ENCODE measurements at regions not wholly inside any gene's neighbourhood (a gene's known extent, or its start where the extent isn't known, plus 50 kb on each side); places are given as distances from the start of the nearest gene placed in this dataset.

- DNase-seq: no peak
- 86 to 89% methylated on average over 28 of the region's 28 CpGs for WGBS, 2 donors
- no peaks in the 10 kb centered on the region for H3K36me3 ChIP-seq (ENCODE audit: control insufficient read depth in 4 of 4, insufficient read depth in 4 of 4, low read length in 4 of 4)
- H3K27ac ChIP-seq (ENCODE audit: low read depth in 1 of 2, low read length in 1 of 2): peak overlapping the region in 1 of 2 donors; percentile 17
- TF ChIP-seq CTCF (IDR thresholded peaks at IDR 0.05; ENCODE audit: control extremely low read depth, extremely low read depth): no peak
- no peak overlapping the region for H3K4me3 ChIP-seq
- H3K9me3 ChIP-seq (ENCODE audit: control insufficient read depth in 4 of 4, insufficient read depth in 3 of 4, low read length in 3 of 4): peaks cover 0 to 5% (median 0%) of the 10 kb centered on the region in 4 donors
- H3K4me1 ChIP-seq (ENCODE audit: control insufficient read depth in 5 of 5, insufficient read depth in 5 of 5, low read length in 5 of 5): peaks cover 0 to 10% (median 0%) of the 10 kb centered on the region in 5 donors
- ATAC-seq (ENCODE audit: insufficient read depth, low FRiP score): no peak
- H3K27me3 ChIP-seq (ENCODE audit: control insufficient read depth in 3 of 3, insufficient read depth in 3 of 3, low read length in 2 of 3): peaks cover 0 to 5% (median 0%) of the 10 kb centered on the region in 3 donors
- no peak overlapping the region for H3K9ac ChIP-seq (ENCODE audit: insufficient read depth in 1 of 2, low read length in 2 of 2)
These were observed 64.7 kb upstream of the LARP1 start for GRCh38 chr5:154690488-154690887.

GRCh38 chr5:154686490-154686889 lies 68.7 kb upstream of the LARP1 start:
- 93% methylated on average over 4 of the region's 4 CpGs for WGBS, 2 donors
- H3K36me3 ChIP-seq (ENCODE audit: control insufficient read depth in 4 of 4, insufficient read depth in 4 of 4, low read length in 4 of 4): no peaks in the 10 kb centered on the region
- peaks cover 0 to 5% (median 0%) of the 10 kb centered on the region in 3 donors for H3K27me3 ChIP-seq (ENCODE audit: control insufficient read depth in 3 of 3, insufficient read depth in 3 of 3, low read length in 2 of 3)
- DNase-seq (no peak), ATAC-seq (ENCODE audit: insufficient read depth, low FRiP score) (no peak)
- H3K4me1 ChIP-seq (ENCODE audit: control insufficient read depth in 5 of 5, insufficient read depth in 5 of 5, low read length in 5 of 5): peaks cover 0 to 8% (median 4%) of the 10 kb centered on the region in 5 donors
- H3K27ac ChIP-seq (ENCODE audit: low read depth in 1 of 2, low read length in 1 of 2): no peak overlapping the region
- H3K9ac ChIP-seq (ENCODE audit: insufficient read depth in 1 of 2, low read length in 2 of 2): no peak overlapping the region
- peaks cover 0 to 4% (median 0%) of the 10 kb centered on the region in 4 donors for H3K9me3 ChIP-seq (ENCODE audit: control insufficient read depth in 4 of 4, insufficient read depth in 3 of 4, low read length in 3 of 4)
- no peak overlapping the region for H3K4me3 ChIP-seq
- no peak for TF ChIP-seq CTCF (IDR thresholded peaks at IDR 0.05; ENCODE audit: control extremely low read depth, extremely low read depth)

- DNase-seq (no peak), ATAC-seq (ENCODE audit: insufficient read depth, low FRiP score) (no peak)
- peak overlapping the region; percentile 37 to 63 for H3K9ac ChIP-seq (ENCODE audit: insufficient read depth in 1 of 2, low read length in 2 of 2)
- 17 to 19% methylated on average over 16 of the region's 16 CpGs for WGBS, 2 donors
- no peak for TF ChIP-seq CTCF (IDR thresholded peaks at IDR 0.05; ENCODE audit: control extremely low read depth, extremely low read depth)
- peak overlapping the region; percentile 51 to 57 for H3K27ac ChIP-seq (ENCODE audit: low read depth in 1 of 2, low read length in 1 of 2)
- peaks cover 0 to 8% (median 0%) of the 10 kb centered on the region in 5 donors for H3K4me1 ChIP-seq (ENCODE audit: control insufficient read depth in 5 of 5, insufficient read depth in 5 of 5, low read length in 5 of 5)
- no peaks in the 10 kb centered on the region for H3K36me3 ChIP-seq (ENCODE audit: control insufficient read depth in 4 of 4, insufficient read depth in 4 of 4, low read length in 4 of 4)
- no peaks in the 10 kb centered on the region for H3K27me3 ChIP-seq (ENCODE audit: control insufficient read depth in 3 of 3, insufficient read depth in 3 of 3, low read length in 2 of 3)
- H3K9me3 ChIP-seq (ENCODE audit: control insufficient read depth in 4 of 4, insufficient read depth in 3 of 4, low read length in 3 of 4): peaks cover 0 to 3% (median 0%) of the 10 kb centered on the region in 4 donors
- no peak overlapping the region for H3K4me3 ChIP-seq
These were observed 71.9 kb upstream of the LARP1 start for GRCh38 chr5:154683101-154683880.
